ENCODE measurements at regions not wholly inside any gene's neighbourhood (a gene's known extent, or its start where the extent isn't known, plus 50 kb on each side); places are given as distances from the start of the nearest gene placed in this dataset.

DNA sequence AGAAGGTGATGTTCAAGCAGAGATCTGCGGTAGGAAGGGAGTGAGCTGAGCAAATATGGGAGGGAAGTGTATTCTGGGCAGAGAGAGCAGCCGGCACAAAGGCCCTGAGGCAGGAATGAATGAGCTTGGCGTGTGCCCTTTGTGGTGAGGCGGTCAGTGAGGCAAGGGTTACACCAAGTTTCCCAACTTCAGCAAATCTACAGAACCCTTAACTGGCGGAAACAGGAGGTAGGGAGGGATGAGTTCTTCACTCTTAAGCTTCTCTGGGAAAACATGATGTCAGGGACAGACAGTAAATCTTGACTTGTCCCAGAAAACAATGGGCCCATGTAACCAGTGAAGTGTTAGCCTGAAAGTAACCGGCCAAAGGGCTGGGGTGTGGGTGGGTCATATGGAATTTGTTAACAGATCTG, 97.1 kb upstream of the PTPN1 start:
- H3K4me1 ChIP-seq = peaks cover 9% of the 10 kb centered on the region; the same call in 1 of the 2 replicates
- no peak overlapping the region for H3K4me3 ChIP-seq
- H3K27ac ChIP-seq = no peak overlapping the region
- no peak for DNase-seq
- H3K27me3 ChIP-seq = peaks cover 7% of the 10 kb centered on the region; the same call in 1 of the 2 replicates
- H3K36me3 ChIP-seq = no peaks in the 10 kb centered on the region
- peaks cover 3% of the 10 kb centered on the region; the same call in 1 of the 2 replicates for H3K9me3 ChIP-seq (replicated peaks)

DNA sequence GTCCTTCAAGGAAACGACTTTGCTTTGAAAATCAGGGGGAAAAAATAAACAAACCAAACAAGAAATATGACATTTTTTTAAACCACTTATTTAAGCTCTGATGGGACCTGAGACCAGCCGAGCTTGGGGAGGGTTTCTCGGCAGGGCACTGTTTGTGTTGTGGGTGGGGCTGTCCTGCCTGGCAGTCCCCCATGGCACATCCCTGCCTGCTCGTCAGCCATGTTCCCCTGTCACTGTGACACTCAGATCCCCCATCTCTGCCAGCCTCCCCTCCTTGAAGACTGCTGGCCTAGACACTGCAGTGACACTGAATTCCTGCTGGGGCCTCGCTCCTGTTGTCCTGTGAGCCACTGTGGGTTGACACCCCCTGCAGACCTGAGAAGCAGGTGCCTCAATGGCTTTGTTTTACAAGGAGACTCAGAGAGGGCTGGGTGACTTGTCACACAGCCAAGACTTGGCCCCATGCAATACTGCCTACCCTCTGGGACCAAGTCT, 95.1 kb upstream of the PTPN1 start:
- H3K9me3 ChIP-seq (replicated peaks) = peaks cover 2% of the 10 kb centered on the region; the same call in 1 of the 2 replicates
- no peak for DNase-seq
- peaks cover 9% of the 10 kb centered on the region; the same call in 1 of the 2 replicates for H3K4me1 ChIP-seq
- H3K4me3 ChIP-seq = peak overlapping the region; percentile 29
- H3K36me3 ChIP-seq = no peaks in the 10 kb centered on the region
- 0 out of 2 replicates have a peak, but pooled peaks cover 5% of the 10 kb centered on the region for H3K27me3 ChIP-seq
- H3K27ac ChIP-seq = no peak overlapping the region

DNA sequence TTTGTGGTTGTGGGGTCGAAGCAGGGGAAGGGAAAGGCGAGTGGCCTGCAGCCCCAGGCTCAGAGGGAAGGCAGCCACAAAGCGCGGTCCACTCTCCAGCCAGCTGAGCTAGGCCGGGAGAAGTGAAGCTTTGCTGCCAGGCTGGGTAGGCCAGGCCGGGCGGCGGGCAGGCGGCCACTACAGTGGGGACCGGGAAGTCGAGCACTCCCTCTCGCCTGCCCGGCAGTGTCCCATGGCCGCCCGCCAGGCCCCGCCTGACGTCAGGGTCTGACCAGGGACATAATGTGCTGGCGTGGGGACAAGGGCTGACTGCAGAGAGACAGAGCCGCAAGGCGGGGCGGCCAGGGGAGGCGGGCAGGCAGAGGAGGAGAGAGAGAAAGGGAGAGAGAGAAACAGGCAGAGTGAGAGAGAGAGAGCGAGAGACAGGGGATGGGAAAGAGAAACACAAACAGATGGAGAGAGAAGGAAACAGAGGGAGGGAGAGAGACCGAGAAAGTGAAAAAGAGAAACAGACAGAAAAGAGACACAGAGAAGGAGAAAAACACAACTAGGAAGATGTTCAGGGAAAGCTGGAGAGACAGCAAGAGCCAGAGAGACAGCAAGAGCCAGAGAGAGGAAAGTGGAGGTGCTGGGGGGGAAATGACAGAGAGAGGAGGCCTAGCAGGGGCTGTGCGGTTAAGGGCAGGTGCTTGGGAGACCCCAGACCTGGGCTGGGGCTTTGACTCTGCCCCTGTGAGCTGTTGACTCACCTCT, 94.5 kb upstream of the PTPN1 start:
- DNase-seq = peak; percentile 88 to 90
- H3K36me3 ChIP-seq = no peaks in the 10 kb centered on the region
- peak overlapping the region; percentile 29 for H3K4me3 ChIP-seq
- H3K27ac ChIP-seq = no peak overlapping the region
- peaks cover 9% of the 10 kb centered on the region; the same call in 1 of the 2 replicates for H3K4me1 ChIP-seq
- H3K9me3 ChIP-seq (replicated peaks) = no peaks in the 10 kb centered on the region; the same call in 1 of the 2 replicates
- 0 out of 2 replicates have a peak, but pooled peaks cover 5% of the 10 kb centered on the region for H3K27me3 ChIP-seq

DNA sequence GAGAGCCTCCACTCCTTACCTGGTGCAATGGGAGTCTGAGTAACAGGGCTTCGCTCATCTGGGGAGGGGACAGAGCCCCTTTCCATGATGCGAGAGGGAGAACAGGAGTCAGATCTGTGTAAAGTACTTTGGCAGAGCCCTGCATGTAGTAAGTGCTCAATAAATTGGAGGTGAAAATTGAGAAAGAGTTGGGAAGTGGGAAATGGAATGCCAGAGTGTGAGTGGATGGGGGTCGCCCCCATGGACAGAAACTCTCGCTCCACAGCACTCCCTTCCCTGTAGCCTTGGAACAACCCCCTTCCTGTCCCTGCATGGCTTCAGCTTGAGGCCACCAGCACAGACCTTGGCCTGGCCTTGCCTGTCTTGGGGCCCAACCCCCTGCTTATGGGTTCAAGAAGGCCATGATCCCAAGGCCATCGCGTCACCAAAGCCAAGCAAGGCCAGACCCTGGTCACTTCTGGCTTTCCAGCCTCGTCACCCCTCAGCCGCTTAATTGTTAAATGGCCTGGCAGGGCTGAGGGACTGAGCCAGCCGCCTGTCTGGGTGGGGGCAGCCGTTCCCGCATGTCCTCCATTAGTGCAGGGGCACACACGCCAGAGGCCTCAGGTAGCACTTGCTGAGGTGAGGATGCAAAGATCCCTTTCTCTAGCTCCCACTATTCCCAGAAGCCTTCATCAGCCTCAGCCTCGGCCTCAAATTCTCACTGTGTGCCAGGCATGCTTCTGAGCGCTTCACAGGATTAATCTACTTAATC, 93.7 kb upstream of the PTPN1 start:
- H3K36me3 ChIP-seq = no peaks in the 10 kb centered on the region
- no peak overlapping the region for H3K27ac ChIP-seq
- no peak overlapping the region for H3K4me3 ChIP-seq
- peaks cover 1% of the 10 kb centered on the region for H3K9me3 ChIP-seq (replicated peaks)
- no peak for DNase-seq
- H3K4me1 ChIP-seq = peaks cover 9% of the 10 kb centered on the region; the same call in 1 of the 2 replicates
- H3K27me3 ChIP-seq = 0 out of 2 replicates have a peak, but pooled peaks cover 5% of the 10 kb centered on the region

DNA sequence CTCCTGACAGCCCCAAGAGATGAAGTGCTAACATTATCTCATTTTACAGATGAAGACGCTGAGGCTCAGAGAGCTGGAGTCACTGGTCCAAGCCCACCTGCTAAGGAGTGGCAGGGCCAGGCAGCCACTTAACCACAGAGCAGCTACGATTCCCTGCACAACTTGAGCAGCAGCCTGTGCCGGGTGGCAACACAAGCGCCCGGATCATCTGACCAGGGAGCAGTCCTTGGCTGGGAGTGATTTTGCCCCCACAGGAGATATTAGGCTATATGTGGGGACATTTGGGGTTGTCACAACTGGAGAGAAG, 93.2 kb upstream of the PTPN1 start:
- H3K4me1 ChIP-seq = peaks cover 9% of the 10 kb centered on the region; the same call in 1 of the 2 replicates
- 0 out of 2 replicates have a peak, but pooled peaks cover 5% of the 10 kb centered on the region for H3K27me3 ChIP-seq
- no peak overlapping the region for H3K27ac ChIP-seq
- H3K4me3 ChIP-seq = no peak overlapping the region
- DNase-seq = peak; percentile 35 to 58
- no peaks in the 10 kb centered on the region for H3K36me3 ChIP-seq
- peaks cover 6% of the 10 kb centered on the region for H3K9me3 ChIP-seq (replicated peaks)

DNA sequence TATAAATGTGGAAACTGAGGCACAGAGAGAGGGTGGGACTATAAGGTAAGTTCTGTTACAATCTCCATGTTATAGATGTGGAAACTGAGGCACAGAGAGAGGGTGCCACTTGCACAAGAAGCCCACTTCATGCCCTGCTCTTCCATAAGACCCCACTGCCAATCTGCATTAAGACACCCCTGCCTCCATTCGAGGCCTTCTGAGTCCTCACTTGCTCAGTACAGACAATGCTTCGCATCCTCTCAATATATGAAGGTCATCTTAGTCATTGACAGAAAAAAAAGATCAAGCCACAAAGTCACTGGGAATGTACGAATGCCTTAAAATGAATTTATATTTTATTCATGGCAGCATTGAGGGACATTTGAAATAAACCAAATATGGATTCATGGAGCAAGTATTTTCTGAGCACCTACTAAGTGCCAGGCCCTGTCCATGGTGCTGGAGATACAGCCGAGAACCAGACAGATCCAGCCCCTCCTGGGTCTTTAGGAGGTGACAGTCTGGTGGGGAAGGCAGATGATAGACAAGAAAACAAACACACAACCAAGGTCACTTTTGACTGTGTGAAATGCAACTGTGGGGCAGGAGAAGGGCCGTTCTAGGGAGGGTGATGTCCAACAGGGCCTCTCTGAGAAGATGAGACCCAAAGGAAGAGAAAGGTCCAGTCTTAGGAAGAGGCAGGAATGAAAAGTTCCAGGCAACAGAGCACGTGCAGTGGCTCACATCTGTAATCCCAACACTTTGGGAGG, 92.5 kb upstream of the PTPN1 start:
- Histone ChIP-seq H3K27ac (no peak overlapping the region), H3K9me3 (replicated peaks) (peaks cover 6% of the 10 kb centered on the region), H3K4me1 (peaks cover 9% of the 10 kb centered on the region; the same call in 1 of the 2 replicates)

DNA sequence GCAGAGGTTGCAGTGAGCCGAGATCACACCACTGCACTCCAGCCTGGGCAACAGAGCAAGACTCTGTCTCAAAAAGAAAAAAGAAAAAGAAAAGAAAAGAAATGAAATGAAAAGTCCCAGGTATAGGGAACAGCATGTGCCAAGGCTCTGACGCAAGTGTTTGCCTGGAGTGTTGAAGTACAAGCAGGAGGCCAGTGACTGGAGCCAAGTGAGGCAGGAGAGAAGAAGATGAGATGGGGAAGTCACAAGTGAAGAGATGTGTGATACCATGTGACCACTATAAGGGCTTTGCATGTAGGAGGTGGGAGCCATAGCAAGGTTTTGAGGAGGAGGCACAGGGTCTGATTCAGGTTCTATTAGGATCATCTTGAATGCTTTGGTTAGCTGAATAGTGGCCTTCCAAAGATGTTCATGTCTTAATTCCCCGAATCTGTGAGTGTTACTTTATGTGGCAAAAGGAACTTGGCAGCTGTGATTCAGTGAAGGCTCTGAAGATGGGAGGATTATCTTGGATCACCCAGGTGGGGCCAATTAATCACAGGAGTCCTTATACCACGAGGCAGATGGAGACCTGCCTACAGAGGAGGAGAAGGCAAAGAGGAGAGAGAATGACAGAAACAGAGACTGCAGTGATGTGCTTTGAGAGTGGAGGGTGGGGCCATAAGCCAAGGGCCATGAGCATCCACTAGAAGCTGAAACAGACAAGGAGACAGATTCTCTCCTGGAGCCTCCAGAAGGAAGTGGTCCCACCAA, 91.1 kb upstream of the PTPN1 start:
- Histone ChIP-seq H3K27ac (no peak overlapping the region), H3K4me3 (no peak overlapping the region), H3K36me3 (no peaks in the 10 kb centered on the region), H3K9me3 (replicated peaks) (peaks cover 6% of the 10 kb centered on the region), H3K27me3 (no peaks in the 10 kb centered on the region), H3K4me1 (peaks cover 14% of the 10 kb centered on the region)
- DNase-seq = peak; percentile 42 to 55

More for the DNA sequence above, 92.5 kb upstream of the PTPN1 start:
- Histone ChIP-seq H3K27me3 (0 out of 2 replicates have a peak, but pooled peaks cover 5% of the 10 kb centered on the region), H3K36me3 (no peaks in the 10 kb centered on the region), H3K4me3 (no peak overlapping the region)
- no peak for DNase-seq

DNA sequence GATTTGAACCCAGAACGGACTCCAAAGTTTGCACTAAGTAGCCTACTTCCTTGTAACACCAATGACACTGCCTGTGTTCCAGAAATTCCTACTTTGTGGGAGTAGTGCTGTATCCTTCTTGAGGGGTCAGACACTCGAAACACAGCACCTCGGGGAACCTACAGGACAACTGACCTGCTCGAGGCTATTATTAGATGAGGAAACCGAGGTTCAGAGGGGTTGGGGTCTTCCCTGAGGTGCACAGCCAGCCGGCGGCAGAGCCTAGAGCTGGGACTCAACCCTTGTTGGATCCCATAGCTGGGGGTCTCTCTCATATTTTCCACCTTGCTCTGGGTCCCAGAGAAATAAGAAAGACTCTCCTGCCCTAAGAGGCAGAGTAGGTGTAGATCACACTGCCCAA, 89.8 kb upstream of the PTPN1 start:
- Histone ChIP-seq H3K4me3 (no peak overlapping the region), H3K4me1 (peaks cover 19% of the 10 kb centered on the region), H3K36me3 (no peaks in the 10 kb centered on the region), H3K27ac (no peak overlapping the region), H3K27me3 (no peaks in the 10 kb centered on the region), H3K9me3 (replicated peaks) (peaks cover 6% of the 10 kb centered on the region)
- no peak for DNase-seq

DNA sequence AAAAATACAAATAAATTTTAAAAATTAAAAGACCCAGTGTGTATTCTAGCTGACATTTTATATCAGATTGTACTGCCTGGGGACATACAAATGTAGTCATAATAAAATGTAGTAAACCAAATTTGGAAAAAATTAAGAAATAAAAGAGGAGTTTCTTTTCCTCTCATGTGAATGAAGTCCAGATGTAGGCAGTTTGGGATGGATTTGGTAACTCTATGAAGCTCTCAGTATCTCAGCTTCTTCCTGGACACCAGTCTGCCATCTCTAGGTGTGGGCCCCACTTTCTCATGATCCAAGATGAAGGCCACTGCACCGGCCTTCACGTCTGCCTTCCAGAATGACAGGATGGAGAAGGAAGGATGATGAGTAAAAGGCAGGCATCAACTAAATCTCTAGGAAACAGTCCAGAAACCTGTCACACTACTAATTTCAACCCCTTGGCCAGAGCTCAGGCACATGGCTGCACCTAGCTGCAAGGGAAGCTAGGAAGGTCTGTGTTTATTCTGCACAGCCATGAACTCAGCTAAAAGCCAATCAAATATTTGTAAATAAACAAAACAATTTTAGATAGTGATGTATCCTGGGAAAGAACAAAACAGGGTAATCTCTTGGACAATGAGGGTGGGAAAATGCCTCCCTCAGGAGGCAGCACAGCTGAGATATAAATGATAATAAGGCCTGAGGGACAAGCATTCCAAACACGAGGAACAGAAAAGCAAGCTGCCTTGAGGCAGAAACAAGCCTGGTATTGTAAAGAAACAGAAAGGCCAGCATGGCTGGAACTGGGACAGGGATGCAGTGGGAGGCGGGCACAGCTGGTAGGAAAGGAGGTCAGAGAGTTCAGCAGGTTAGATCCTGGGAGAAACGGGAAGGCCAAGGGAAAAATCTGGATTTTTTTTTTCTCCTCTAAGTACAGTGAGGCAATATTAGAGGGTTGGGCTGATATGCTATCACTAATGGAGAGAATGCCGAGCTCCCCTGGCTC, 88.5 kb upstream of the PTPN1 start:
- peaks cover 6% of the 10 kb centered on the region for H3K9me3 ChIP-seq (replicated peaks)
- H3K4me1 ChIP-seq = peaks cover 14% of the 10 kb centered on the region
- H3K36me3 ChIP-seq = no peaks in the 10 kb centered on the region
- no peak overlapping the region for H3K27ac ChIP-seq
- H3K4me3 ChIP-seq = no peak overlapping the region
- DNase-seq = no peak
- no peaks in the 10 kb centered on the region for H3K27me3 ChIP-seq

DNA sequence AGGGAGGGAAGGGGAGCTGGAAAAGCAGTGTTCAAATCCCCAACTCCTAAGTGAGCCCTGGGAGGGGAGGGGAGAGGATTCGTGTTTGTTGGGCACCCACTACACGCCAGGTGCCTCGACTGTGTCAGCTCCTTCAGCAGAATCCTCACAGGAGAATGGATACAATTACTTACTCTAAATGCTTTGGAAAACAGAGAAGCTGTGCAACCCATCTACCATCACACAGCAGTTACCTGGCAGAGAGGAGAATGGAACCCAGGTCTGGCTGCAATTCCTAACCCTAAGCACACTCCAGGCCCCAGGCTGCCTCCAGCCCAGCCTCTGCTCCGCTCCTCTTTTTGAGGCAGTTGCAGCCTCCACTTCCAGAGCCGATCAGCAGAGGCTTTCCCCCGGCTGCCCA, 86.4 kb upstream of the PTPN1 start:
- H3K27ac ChIP-seq = no peak overlapping the region
- peaks cover 6% of the 10 kb centered on the region for H3K9me3 ChIP-seq (replicated peaks)
- no peaks in the 10 kb centered on the region for H3K36me3 ChIP-seq
- H3K4me3 ChIP-seq = no peak overlapping the region
- H3K27me3 ChIP-seq = no peaks in the 10 kb centered on the region
- H3K4me1 ChIP-seq = peaks cover 10% of the 10 kb centered on the region; the same call in 1 of the 2 replicates
- no peak for DNase-seq

DNA sequence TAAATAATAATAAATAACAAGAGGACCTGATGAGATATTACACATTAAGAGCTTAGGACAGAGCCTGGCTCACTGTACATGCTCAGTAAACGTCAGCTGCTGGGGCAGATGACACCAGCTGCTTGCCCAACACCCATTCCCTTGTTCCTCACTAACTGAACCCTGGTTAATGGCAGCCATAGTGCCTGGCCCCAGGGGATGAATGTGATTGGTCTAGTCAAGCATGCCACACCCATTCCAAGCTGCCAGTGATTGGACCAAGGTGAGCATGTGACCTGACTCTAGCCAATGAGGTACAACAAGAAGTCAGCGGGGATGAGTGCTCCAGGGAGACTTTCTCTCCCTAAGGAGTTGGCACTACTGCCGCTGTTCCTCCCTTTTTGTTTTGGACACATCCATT, 85.1 kb upstream of the PTPN1 start:
- peak; percentile 82 to 88 for DNase-seq
- H3K27ac ChIP-seq = no peak overlapping the region
- H3K4me3 ChIP-seq = no peak overlapping the region
- no peaks in the 10 kb centered on the region for H3K27me3 ChIP-seq
- peaks cover 6% of the 10 kb centered on the region for H3K9me3 ChIP-seq (replicated peaks)
- H3K36me3 ChIP-seq = no peaks in the 10 kb centered on the region
- peaks cover 10% of the 10 kb centered on the region; the same call in 1 of the 2 replicates for H3K4me1 ChIP-seq

DNA sequence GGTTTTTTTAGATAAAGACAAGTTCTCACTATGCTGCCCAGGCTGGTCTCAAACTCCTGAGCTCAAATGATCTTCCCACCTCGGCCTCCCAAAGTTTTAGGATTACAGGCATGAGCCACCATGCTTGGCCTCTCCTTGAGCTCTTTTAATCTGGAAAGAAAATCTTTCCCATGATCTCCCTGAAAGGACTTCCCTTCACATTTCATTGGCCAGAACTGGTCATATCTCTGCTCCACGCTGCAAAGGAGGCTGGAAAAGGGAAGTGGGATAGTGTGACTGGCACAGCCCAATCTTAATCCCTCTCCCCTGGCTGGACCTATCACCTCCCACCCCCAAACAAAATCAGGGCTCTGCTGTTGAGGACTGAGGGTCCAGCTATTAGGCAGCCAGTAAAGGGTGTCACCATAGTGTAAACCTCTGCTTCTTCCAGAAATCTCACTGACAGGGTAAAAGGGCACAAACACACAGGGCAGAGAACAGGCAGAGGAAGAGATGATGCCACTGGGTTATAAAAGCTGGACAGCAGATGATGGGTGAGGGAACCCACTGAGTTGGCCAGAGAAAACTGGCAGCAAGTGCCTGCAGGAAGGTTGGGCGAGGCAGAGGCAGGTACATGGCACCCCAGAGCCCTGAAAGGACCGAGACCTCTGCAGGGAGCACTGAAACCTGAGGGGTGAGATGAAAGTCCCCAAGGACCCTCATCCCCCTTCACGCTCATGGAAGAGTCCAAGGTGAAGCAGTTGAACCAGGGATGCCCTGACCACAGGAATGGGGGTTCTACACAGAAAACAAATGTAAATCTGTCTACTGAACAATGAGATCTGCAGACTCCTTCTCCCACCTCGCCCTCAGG, 83.1 kb upstream of the PTPN1 start:
- Histone ChIP-seq H3K4me3 (no peak overlapping the region), H3K27ac (no peak overlapping the region), H3K9me3 (replicated peaks) (no peaks in the 10 kb centered on the region), H3K27me3 (no peaks in the 10 kb centered on the region), H3K4me1 (peaks cover 10% of the 10 kb centered on the region; the same call in 1 of the 2 replicates), H3K36me3 (no peaks in the 10 kb centered on the region)
- DNase-seq = no peak

All from SJCRH30 (cell line).